DMS79 treated with DMSO at 0.1 percent for 48 hours (cell line): ENCODE measurements at regions not wholly inside any gene's neighbourhood (a gene's known extent, or its start where the extent isn't known, plus 50 kb on each side); places are given as distances from the start of the nearest gene placed in this dataset.
A peak's percentile ranks its signal among the peaks of the same experiment; 100 is the strongest.

Experiments used
- DNase-seq: peaks from one replicate; lab custom pipeline; 2025; lab: John Stamatoyannopoulos, UW

- peak; percentile 10 for DNase-seq
Measured at GRCh38 chr16:85557083-85557970, 55.8 kb upstream of the GSE1 start.

GRCh38 chr16:85557971-85558657 is 55.0 kb upstream of the GSE1 start:
- peak; percentile 77 for DNase-seq

GRCh38 chr16:85560932-85561247 is 52.2 kb upstream of the GSE1 start:
- DNase-seq = no peak

GRCh38 chr16:85561248-85562092 is 51.7 kb upstream of the GSE1 start:
- no peak for DNase-seq

GRCh38 chr16:85562093-85562786 is 50.9 kb upstream of the GSE1 start:
- peak; percentile 45 for DNase-seq

- DNase-seq = no peak
Measured at GRCh38 chr16:85563034-85563433, 50.1 kb upstream of the GSE1 start.
